IMR-90 (cell line): ENCODE measurements at regions not wholly inside any gene's neighbourhood (a gene's known extent, or its start where the extent isn't known, plus 50 kb on each side); places are given as distances from the start of the nearest gene placed in this dataset.

Source experiments
- ATAC-seq: fragments of 200-7000 bp; cut with Tn5 transposase; 2 replicates; pipeline ENCODE4 v1.9.1; 2020; ENCODE audit warnings: low read depth, mild to moderate bottlenecking, moderate library complexity
- BruUV-seq: library from RNA; stranded (reverse); fragments of 400-500 nt; replicated peaks from 2 replicates; lab custom pipeline; 2021; lab: Mats Ljungman, UMichigan
- CTCF ChIA-PET: fragments of 300-600 bp; formaldehyde crosslinking; extraction: SDS; loops from one replicate; lab custom pipeline; 2021; ENCODE audit warnings: antibody characterized with exemption; lab: Yijun Ruan, JAX
- POLR2A ChIA-PET: fragments of 300-600 bp; sonication (Branson Sonifier 250); formaldehyde crosslinking; loops from one replicate; lab custom pipeline; 2022; ENCODE audit warnings: antibody characterized with exemption; ENCODE audit not compliant: unreplicated experiment; lab: Charles Lee
- DNase-seq: peaks from one replicate; pipeline ENCODE4 v3.0.0; 2013
- H2AFZ ChIP-seq: replicated peaks from 2 replicates; pipeline ENCODE3; 2013; ENCODE audit warnings: low read length, mild to moderate bottlenecking; ENCODE audit not compliant: poor library complexity
- H2AK5ac ChIP-seq: 2 replicates; pipeline ENCODE4 v1.6.1; 2013; ENCODE audit warnings: low read depth, low read length, inconsistent platforms
- H2AK9ac ChIP-seq: replicated peaks from 2 replicates; pipeline ENCODE3; 2013; ENCODE audit warnings: mild to moderate bottlenecking, low read depth, low read length, moderate library complexity; ENCODE audit not compliant: poor library complexity
- H2BK120ac ChIP-seq: 2 replicates; pipeline ENCODE4 v1.6.1; 2013; ENCODE audit warnings: low read depth, low read length, inconsistent platforms
- H2BK15ac ChIP-seq: 3 replicates; pipeline ENCODE4 v1.6.1; 2013; ENCODE audit warnings: low read depth, low read length, inconsistent platforms
- H2BK20ac ChIP-seq: 2 replicates; pipeline ENCODE4 v1.6.1; 2013; ENCODE audit warnings: low read depth, mild to moderate bottlenecking, inconsistent platforms, low read length, moderate library complexity
- H2BK5ac ChIP-seq: 2 replicates; pipeline ENCODE4 v1.6.1; 2013; ENCODE audit warnings: mild to moderate bottlenecking, low read depth, low read length, inconsistent platforms; ENCODE audit not compliant: poor library complexity, severe bottlenecking
- H3K14ac ChIP-seq: replicated peaks from 2 replicates; pipeline ENCODE4 v1.6.1; 2013; ENCODE audit warnings: low read depth, low read length, inconsistent platforms
- H3K18ac ChIP-seq: 2 replicates; pipeline ENCODE4 v1.6.1; 2013; ENCODE audit warnings: low read depth, low read length, control low read depth
- H3K23ac ChIP-seq: 2 replicates; pipeline ENCODE4 v1.6.1; 2013; ENCODE audit warnings: low read depth, low read length, inconsistent platforms
- H3K27ac ChIP-seq: 2 replicates; pipeline ENCODE4 v1.5.1; 2013; ENCODE audit warnings: mild to moderate bottlenecking, control low read depth, low read length; ENCODE audit not compliant: insufficient read depth
- H3K27me3 ChIP-seq: 2 replicates; pipeline ENCODE4 v1.6.1; 2013; ENCODE audit warnings: low read length; ENCODE audit not compliant: control insufficient read depth, insufficient read depth
- H3K36me3 ChIP-seq: 2 replicates; pipeline ENCODE4 v1.6.1; 2013; ENCODE audit warnings: low read length, mixed read lengths; ENCODE audit not compliant: control insufficient read depth, insufficient read depth
- H3K4ac ChIP-seq: 2 replicates; pipeline ENCODE4 v1.6.1; 2013; ENCODE audit warnings: low read depth, low read length, inconsistent platforms
- H3K4me1 ChIP-seq: 2 replicates; pipeline ENCODE4 v1.6.1; 2013; ENCODE audit warnings: low read length, mixed read lengths; ENCODE audit not compliant: control insufficient read depth, insufficient read depth
- H3K4me2 ChIP-seq: 2 replicates; pipeline ENCODE4 v1.6.1; 2013; ENCODE audit warnings: low read depth, mild to moderate bottlenecking, control low read depth, low read length, moderate library complexity
- H3K4me3 ChIP-seq: 2 replicates; pipeline ENCODE4 v1.5.1; 2013; ENCODE audit warnings: low read depth, mild to moderate bottlenecking, control low read depth, low read length, moderate library complexity; ENCODE audit not compliant: insufficient read depth
- H3K56ac ChIP-seq: 2 replicates; pipeline ENCODE4 v1.6.1; 2013; ENCODE audit warnings: low read length, inconsistent platforms; ENCODE audit not compliant: insufficient read depth; ENCODE audit errors: extremely low read depth
- H3K79me1 ChIP-seq, 2 experiments: 2 replicates each; pipeline ENCODE4 v1.6.1; 2013; ENCODE audit warnings: low read length in 2 of 2, inconsistent platforms in 1 of 2, low read depth in 1 of 2
- H3K9ac ChIP-seq: 2 replicates; pipeline ENCODE4 v1.6.1; 2013; ENCODE audit warnings: low read depth, low read length, control low read depth
- H3K9me1 ChIP-seq: 2 replicates; pipeline ENCODE4 v1.6.1; 2013; ENCODE audit warnings: low read length, inconsistent platforms; ENCODE audit not compliant: insufficient read depth
- H3K9me3 ChIP-seq: 2 replicates; pipeline ENCODE4 v1.6.1; 2013; ENCODE audit warnings: low read length; ENCODE audit not compliant: control insufficient read depth, insufficient read depth
- H4K20me1 ChIP-seq: 2 replicates; pipeline ENCODE4 v1.6.1; 2013; ENCODE audit warnings: low read length, inconsistent platforms; ENCODE audit not compliant: insufficient read depth
- H4K5ac ChIP-seq: 2 replicates; pipeline ENCODE4 v1.6.1; 2013; ENCODE audit warnings: mild to moderate bottlenecking, low read depth, low read length, control low read depth
- H4K8ac ChIP-seq, 2 experiments: 2 replicates each; pipeline ENCODE4 v1.6.1; 2013; ENCODE audit warnings: low read depth in 2 of 2, low read length in 2 of 2, control low read depth in 1 of 2, inconsistent platforms in 1 of 2
- H4K91ac ChIP-seq: 2 replicates; pipeline ENCODE4 v1.6.1; 2013; ENCODE audit warnings: low read depth, low read length, inconsistent platforms; ENCODE audit not compliant: insufficient read depth
- BHLHE40 ChIP-seq: fragments of 150-350 bp; IDR thresholded peaks from 2 replicates; pipeline ENCODE4 v1.6.1; 2016; ENCODE audit warnings: mild to moderate bottlenecking, low read depth, low read length
- CEBPB ChIP-seq: IDR thresholded peaks from 2 replicates; pipeline ENCODE4 v1.6.1; 2012; ENCODE audit warnings: low read depth, low read length, improper control_type of control experiment
- CHD1 ChIP-seq: IDR thresholded peaks from 2 replicates; pipeline ENCODE4 v1.6.1; 2012; ENCODE audit warnings: low read depth, low read length, improper control_type of control experiment
- CTCF ChIP-seq: conservative IDR thresholded peaks from 2 replicates; pipeline ENCODE4 v1.5.1; 2012; ENCODE audit warnings: mild to moderate bottlenecking, low read depth, low read length, improper control_type of control experiment
- POLR2A ChIP-seq: IDR thresholded peaks from 2 replicates; pipeline ENCODE4 v1.6.1; 2012; ENCODE audit warnings: mild to moderate bottlenecking, low read depth, low read length
- SMC3 ChIP-seq: fragments of 150-350 bp; IDR thresholded peaks from 2 replicates; pipeline ENCODE4 v1.6.1; 2016; ENCODE audit warnings: low read depth, mild to moderate bottlenecking, antibody characterized with exemption, low read length, moderate library complexity
- WGBS, 2 experiments: methylation state at CpG; one replicate each; pipeline versions ENCODE4 v1.1.5 to v1.1.7; 2013; ENCODE audit warnings: missing lambda C conversion rate in 2 of 2; ENCODE audit not compliant: insufficient read length in 1 of 2; ENCODE audit errors: extremely low coverage in 2 of 2; 5-methylcytosine and 5-hydroxymethylcytosine counted together
- dilution Hi-C: fragments of 300-500 bp; cut with HindIII; formaldehyde crosslinking; loops from one replicate; pipeline ENCODE4 v1.14.3; 2018; ENCODE audit warnings: low sequenced_read_pairs; ENCODE audit not compliant: unreplicated experiment
- in situ Hi-C: fragments of 300-500 bp; cut with MboI; formaldehyde crosslinking; loops from 3 replicates; pipeline ENCODE4 v1.14.3; 2019; ENCODE audit warnings: low sequenced_read_pairs, inconsistent platforms, mixed read lengths
- intact Hi-C: fragments of 100-400 bp; cut with micrococcal nuclease; formaldehyde crosslinking; loops from 2 replicates; pipeline ENCODE4 v1.10.0; 2022

- Histone ChIP-seq H4K91ac (no peak overlapping the region), H3K27me3 (no peaks in the 10 kb centered on the region), H2BK20ac (no peak overlapping the region), H2BK5ac (no peak overlapping the region), H3K18ac (no peak overlapping the region), H3K4me1 (no peaks in the 10 kb centered on the region), H3K4me3 (no peak overlapping the region), H2BK15ac (no peak overlapping the region), H2AK9ac (no peak overlapping the region), H3K56ac (no peak overlapping the region), H3K79me1 (no peaks in the 10 kb centered on the region), H3K4ac (no peak overlapping the region), H3K9me3 (peaks cover 10% of the 10 kb centered on the region; the same call in 1 of the 2 replicates), H4K20me1 (no peaks in the 10 kb centered on the region), H3K27ac (no peak overlapping the region), H3K14ac (no peak overlapping the region), H4K5ac (no peak overlapping the region), H2BK120ac (no peak overlapping the region), H3K9me1 (no peaks in the 10 kb centered on the region), H2AFZ (no peak overlapping the region), H3K23ac (no peak overlapping the region), H3K4me2 (no peak overlapping the region), H4K8ac (no peak overlapping the region), H2AK5ac (no peak overlapping the region), H3K9ac (no peak overlapping the region), H3K36me3 (no peaks in the 10 kb centered on the region)
- no TSS peak for BruUV-seq
- WGBS, 2 experiments = no CpG with 5 or more reads among the region's 3 CpGs
- POLR2A ChIA-PET = no interaction called here
- dilution Hi-C loops (no loop called here), intact Hi-C loops (no loop called here), in situ Hi-C loops (no loop called here)
- DNase-seq (no peak), ATAC-seq (no peak)
- CTCF ChIA-PET = no interaction called here
- TF ChIP-seq SMC3 = no peak
- TF ChIP-seq CHD1 = no peak
- TF ChIP-seq CTCF = no peak
- TF ChIP-seq POLR2A = no peak
- no peak for TF ChIP-seq BHLHE40
- no peak for TF ChIP-seq CEBPB
Measured at GRCh38 chr16:60553090-60553757, 1483.0 kb downstream of the CDH8 start.
